ENCODE measurements at regions not wholly inside any gene's neighbourhood (a gene's known extent, or its start where the extent isn't known, plus 50 kb on each side); places are given as distances from the start of the nearest gene placed in this dataset.

GRCh38 chr20:56173438-56173837, 75.1 kb upstream of the MC3R start:
- H3K4me1 ChIP-seq, result no peaks in the 10 kb centered on the region
- no peak overlapping the region for H3K27ac ChIP-seq
- no peak overlapping the region for H3K9ac ChIP-seq (ENCODE audit: low read depth in 2 of 2, low read length in 2 of 2)
- no peak for DNase-seq
- H3K27me3 ChIP-seq, result no peaks in the 10 kb centered on the region
- intact Hi-C loops (cut with DNase I), result loop anchor here (10.0 kb wide), 1 partner anchor 759 kb away; no protein-coding TSS in a partner anchor
- no peaks in the 10 kb centered on the region for H3K9me3 ChIP-seq
- H3K4me3 ChIP-seq, result no peak overlapping the region
- no peak for TF ChIP-seq CTCF (IDR thresholded peaks at IDR 0.05)
- H3K36me3 ChIP-seq, result no peaks in the 10 kb centered on the region

GRCh38 chr20:56174416-56174815, 74.1 kb upstream of the MC3R start:
- no peak overlapping the region for H3K27ac ChIP-seq
- no peak for TF ChIP-seq CTCF (IDR thresholded peaks at IDR 0.05)
- H3K36me3 ChIP-seq, result no peaks in the 10 kb centered on the region
- no peaks in the 10 kb centered on the region for H3K27me3 ChIP-seq
- DNase-seq, result no peak
- intact Hi-C loops (cut with DNase I), result loop anchor here (10.0 kb wide), 1 partner anchor 760 kb away; no protein-coding TSS in a partner anchor
- H3K4me3 ChIP-seq, result no peak overlapping the region
- H3K9ac ChIP-seq (ENCODE audit: low read depth in 2 of 2, low read length in 2 of 2), result no peak overlapping the region
- no peaks in the 10 kb centered on the region for H3K9me3 ChIP-seq
- no peaks in the 10 kb centered on the region for H3K4me1 ChIP-seq

GRCh38 chr20:56175884-56176283, 72.6 kb upstream of the MC3R start:
- Histone ChIP-seq H3K9me3 (no peaks in the 10 kb centered on the region), H3K9ac (ENCODE audit: low read depth in 2 of 2, low read length in 2 of 2) (no peak overlapping the region), H3K36me3 (no peaks in the 10 kb centered on the region), H3K4me1 (no peaks in the 10 kb centered on the region), H3K27ac (no peak overlapping the region), H3K4me3 (no peak overlapping the region), H3K27me3 (no peaks in the 10 kb centered on the region)
- intact Hi-C loops (cut with DNase I), result loop anchor here (10.0 kb wide), 1 partner anchor 761 kb away; no protein-coding TSS in a partner anchor
- TF ChIP-seq CTCF (IDR thresholded peaks at IDR 0.05), result no peak
- DNase-seq, result no peak

GRCh38 chr20:56178219-56178618, 70.3 kb upstream of the MC3R start:
- DNase-seq, result no peak
- Histone ChIP-seq H3K4me1 (no peaks in the 10 kb centered on the region), H3K9ac (ENCODE audit: low read depth in 2 of 2, low read length in 2 of 2) (no peak overlapping the region), H3K27me3 (no peaks in the 10 kb centered on the region), H3K36me3 (no peaks in the 10 kb centered on the region), H3K9me3 (no peaks in the 10 kb centered on the region), H3K27ac (no peak overlapping the region), H3K4me3 (no peak overlapping the region)
- intact Hi-C loops (cut with DNase I), result loop anchor here (10.0 kb wide), 1 partner anchor 763 kb away; no protein-coding TSS in a partner anchor
- TF ChIP-seq CTCF (IDR thresholded peaks at IDR 0.05), result no peak

- TF ChIP-seq CTCF (IDR thresholded peaks at IDR 0.05), result no peak
- Histone ChIP-seq H3K36me3 (no peaks in the 10 kb centered on the region), H3K4me1 (no peaks in the 10 kb centered on the region), H3K27ac (no peak overlapping the region), H3K9me3 (no peaks in the 10 kb centered on the region), H3K9ac (ENCODE audit: low read depth in 2 of 2, low read length in 2 of 2) (no peak overlapping the region), H3K4me3 (no peak overlapping the region), H3K27me3 (no peaks in the 10 kb centered on the region)
- intact Hi-C loops (cut with DNase I), result loop anchor here (10.0 kb wide), 1 partner anchor 764 kb away; no protein-coding TSS in a partner anchor
- DNase-seq, result no peak
Measured at GRCh38 chr20:56179051-56179450, 69.5 kb upstream of the MC3R start.

All from colonic mucosa (tissue), 4 donors.